ENCODE measurements at regions not wholly inside any gene's neighbourhood (a gene's known extent, or its start where the extent isn't known, plus 50 kb on each side); places are given as distances from the start of the nearest gene placed in this dataset.

GRCh38 chr3:157961665-157962064 lies 144.6 kb downstream of the SHOX2 start:
- intact Hi-C loops (cut with DNase I), result no loop called here
- Histone ChIP-seq H3K4me1 (replicated peaks in 1 of 2) (peaks cover 0 to 4% of the 10 kb centered on the region in 2 donors), H3K27ac (no peak overlapping the region), H3K4me3 (no peak overlapping the region), H3K9me3 (replicated peaks in 1 of 3) (no peaks in the 10 kb centered on the region), H3K36me3 (replicated peaks in 1 of 2) (no peaks in the 10 kb centered on the region), H3K27me3 (no peaks in the 10 kb centered on the region)
- DNase-seq, result no peak
- 47 to 71% (median 53%) methylated on average over 2 of the region's 2 CpGs for WGBS, 4 donors
- TF ChIP-seq POLR2A (IDR thresholded peaks at IDR 0.05) (no peak), CTCF (IDR thresholded peaks at IDR 0.05) (no peak)

- 20 to 29% (median 24%) methylated on average over 10 of the region's 10 CpGs for WGBS, 4 donors
Measured at GRCh38 chr3:157958457-157958856, 147.8 kb downstream of the SHOX2 start.

GRCh38 chr3:157956850-157957249 lies 149.4 kb downstream of the SHOX2 start:
- Histone ChIP-seq H3K27me3 (no peaks in the 10 kb centered on the region), H3K4me3 (no peak overlapping the region), H3K27ac (no peak overlapping the region), H3K9me3 (replicated peaks in 1 of 3) (no peaks in the 10 kb centered on the region), H3K36me3 (replicated peaks in 1 of 2) (no peaks in the 10 kb centered on the region), H3K4me1 (replicated peaks in 1 of 2) (peaks cover 0 to 4% of the 10 kb centered on the region in 2 donors)
- TF ChIP-seq POLR2A (IDR thresholded peaks at IDR 0.05) (no peak), CTCF (IDR thresholded peaks at IDR 0.05) (no peak)
- intact Hi-C loops (cut with DNase I), result no loop called here
- no peak for DNase-seq
- WGBS, 4 donors, result 82 to 86% (median 83%) methylated on average over 4 of the region's 4 CpGs

More at GRCh38 chr3:157958457-157958856, 147.8 kb downstream of the SHOX2 start:
- H3K27me3 ChIP-seq, result no peaks in the 10 kb centered on the region
- H3K36me3 ChIP-seq (replicated peaks in 1 of 2), result no peaks in the 10 kb centered on the region
- intact Hi-C loops (cut with DNase I), result no loop called here
- H3K4me3 ChIP-seq, result no peak overlapping the region
- DNase-seq, result no peak
- no peak overlapping the region for H3K27ac ChIP-seq
- no peak for TF ChIP-seq POLR2A (IDR thresholded peaks at IDR 0.05)
- no peak for TF ChIP-seq CTCF (IDR thresholded peaks at IDR 0.05)
- peaks cover 0 to 4% of the 10 kb centered on the region in 2 donors for H3K4me1 ChIP-seq (replicated peaks in 1 of 2)
- H3K9me3 ChIP-seq (replicated peaks in 1 of 3), result no peaks in the 10 kb centered on the region

GRCh38 chr3:157956176-157956575 lies 150.0 kb downstream of the SHOX2 start:
- Histone ChIP-seq H3K36me3 (replicated peaks in 1 of 2) (no peaks in the 10 kb centered on the region), H3K4me1 (replicated peaks in 1 of 2) (peaks cover 0 to 4% of the 10 kb centered on the region in 2 donors), H3K27ac (no peak overlapping the region), H3K4me3 (no peak overlapping the region), H3K27me3 (no peaks in the 10 kb centered on the region), H3K9me3 (replicated peaks in 1 of 3) (no peaks in the 10 kb centered on the region)
- TF ChIP-seq CTCF (IDR thresholded peaks at IDR 0.05) (no peak), POLR2A (IDR thresholded peaks at IDR 0.05) (no peak)
- intact Hi-C loops (cut with DNase I), result no loop called here
- 79 to 92% (median 82%) methylated on average over 4 of the region's 4 CpGs for WGBS, 4 donors
- no peak for DNase-seq
